WERI-Rb-1 (cell line): ENCODE measurements at regions not wholly inside any gene's neighbourhood (a gene's known extent, or its start where the extent isn't known, plus 50 kb on each side); places are given as distances from the start of the nearest gene placed in this dataset.

Source experiments
- DNase-seq: peaks from one replicate; pipeline ENCODE4 v3.0.0-alpha.2; 2020
- H3K27ac ChIP-seq: fragments of 250-450 bp; sonication (Bioruptor Pico); 2 replicates; pipeline ENCODE4 v1.5.1; 2020; ENCODE audit warnings: mild to moderate bottlenecking, moderate library complexity
- H3K27me3 ChIP-seq: fragments of 250-450 bp; sonication (Bioruptor Pico); 2 replicates; pipeline ENCODE4 v1.5.1; 2021; ENCODE audit warnings: mild to moderate bottlenecking, low read depth, moderate library complexity; ENCODE audit not compliant: insufficient read depth, severe bottlenecking
- H3K36me3 ChIP-seq: fragments of 250-450 bp; sonication (Bioruptor Pico); 2 replicates; pipeline ENCODE4 v1.5.1; 2020; ENCODE audit warnings: mild to moderate bottlenecking, moderate library complexity
- H3K4me3 ChIP-seq: 2 replicates; pipeline ENCODE4 v1.5.1; 2011; ENCODE audit warnings: low read depth, mild to moderate bottlenecking, control low read depth, low read length
- H3K9me3 ChIP-seq: fragments of 250-450 bp; sonication (Bioruptor Pico); 2 replicates; pipeline ENCODE4 v1.5.1; 2021; ENCODE audit warnings: mild to moderate bottlenecking, moderate library complexity; ENCODE audit not compliant: severe bottlenecking
- TF ChIP-seq, protein P1 (sequence below): IDR thresholded peaks from 2 replicates; pipeline ENCODE4 v1.5.1; 2011; ENCODE audit warnings: low read depth, mild to moderate bottlenecking, control low read depth, inconsistent platforms, low read length

DNA sequence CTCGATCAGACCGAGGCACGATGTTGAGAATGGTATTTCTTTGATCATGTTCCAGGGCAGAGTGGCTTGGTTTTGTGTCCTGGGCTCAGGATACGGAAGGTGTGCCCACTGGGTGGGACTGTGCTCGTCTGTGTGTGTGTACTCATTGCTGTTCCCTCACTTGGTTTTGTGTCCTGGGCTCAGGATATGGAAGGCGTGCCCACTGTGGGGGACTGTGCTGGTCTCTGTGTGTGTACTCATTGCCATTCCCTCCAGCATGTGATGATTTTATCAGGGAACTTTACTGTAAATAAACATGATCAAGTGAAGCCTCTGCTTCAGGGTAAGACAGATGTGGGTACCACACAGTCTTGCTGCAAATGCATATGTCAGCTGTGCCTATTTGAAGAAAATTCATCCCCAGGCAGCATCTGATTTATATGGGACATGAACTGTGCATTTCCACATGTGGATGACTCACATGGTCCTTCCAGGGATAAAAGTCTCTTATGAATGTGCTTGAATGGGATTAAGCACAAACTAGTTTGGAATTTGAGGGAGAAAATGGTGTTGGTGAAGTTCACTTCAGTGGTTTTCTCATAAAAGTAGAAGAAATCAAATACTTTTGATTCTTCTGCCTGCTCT, 274.3 kb downstream of the QKI start:
- H3K4me3 ChIP-seq, result no peak overlapping the region
- TF ChIP-seq, protein P1, sequence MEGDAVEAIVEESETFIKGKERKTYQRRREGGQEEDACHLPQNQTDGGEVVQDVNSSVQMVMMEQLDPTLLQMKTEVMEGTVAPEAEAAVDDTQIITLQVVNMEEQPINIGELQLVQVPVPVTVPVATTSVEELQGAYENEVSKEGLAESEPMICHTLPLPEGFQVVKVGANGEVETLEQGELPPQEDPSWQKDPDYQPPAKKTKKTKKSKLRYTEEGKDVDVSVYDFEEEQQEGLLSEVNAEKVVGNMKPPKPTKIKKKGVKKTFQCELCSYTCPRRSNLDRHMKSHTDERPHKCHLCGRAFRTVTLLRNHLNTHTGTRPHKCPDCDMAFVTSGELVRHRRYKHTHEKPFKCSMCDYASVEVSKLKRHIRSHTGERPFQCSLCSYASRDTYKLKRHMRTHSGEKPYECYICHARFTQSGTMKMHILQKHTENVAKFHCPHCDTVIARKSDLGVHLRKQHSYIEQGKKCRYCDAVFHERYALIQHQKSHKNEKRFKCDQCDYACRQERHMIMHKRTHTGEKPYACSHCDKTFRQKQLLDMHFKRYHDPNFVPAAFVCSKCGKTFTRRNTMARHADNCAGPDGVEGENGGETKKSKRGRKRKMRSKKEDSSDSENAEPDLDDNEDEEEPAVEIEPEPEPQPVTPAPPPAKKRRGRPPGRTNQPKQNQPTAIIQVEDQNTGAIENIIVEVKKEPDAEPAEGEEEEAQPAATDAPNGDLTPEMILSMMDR, result no peak

DNA sequence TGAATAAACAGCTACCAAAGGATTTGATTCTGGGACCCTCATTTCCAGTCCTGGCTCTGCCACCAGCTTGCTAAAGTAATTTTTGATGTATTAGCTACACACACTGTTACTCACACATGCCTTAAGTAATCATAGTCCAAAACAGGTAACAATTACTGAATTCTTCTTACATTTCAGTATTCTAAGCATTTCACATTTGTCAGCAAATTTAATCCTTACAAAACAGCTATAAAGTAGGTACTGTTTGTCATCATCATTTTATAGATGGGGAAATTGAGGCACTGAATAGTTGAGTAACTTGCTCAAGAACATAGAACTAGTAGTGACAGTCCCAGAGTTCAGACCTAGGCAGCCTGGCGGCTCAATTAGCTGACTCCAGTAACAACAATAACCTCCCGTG, 272.6 kb downstream of the QKI start:
- no peak for DNase-seq
- TF ChIP-seq, protein P1, result no peak
- H3K27ac ChIP-seq, result no peak overlapping the region
- no peaks in the 10 kb centered on the region for H3K27me3 ChIP-seq
- no peaks in the 10 kb centered on the region for H3K36me3 ChIP-seq
- no peaks in the 10 kb centered on the region for H3K9me3 ChIP-seq
- no peak overlapping the region for H3K4me3 ChIP-seq

More for the DNA sequence above, 274.3 kb downstream of the QKI start:
- no peaks in the 10 kb centered on the region for H3K9me3 ChIP-seq
- no peak overlapping the region for H3K27ac ChIP-seq
- no peak for DNase-seq
- H3K36me3 ChIP-seq, result no peaks in the 10 kb centered on the region
- H3K27me3 ChIP-seq, result no peaks in the 10 kb centered on the region

DNA sequence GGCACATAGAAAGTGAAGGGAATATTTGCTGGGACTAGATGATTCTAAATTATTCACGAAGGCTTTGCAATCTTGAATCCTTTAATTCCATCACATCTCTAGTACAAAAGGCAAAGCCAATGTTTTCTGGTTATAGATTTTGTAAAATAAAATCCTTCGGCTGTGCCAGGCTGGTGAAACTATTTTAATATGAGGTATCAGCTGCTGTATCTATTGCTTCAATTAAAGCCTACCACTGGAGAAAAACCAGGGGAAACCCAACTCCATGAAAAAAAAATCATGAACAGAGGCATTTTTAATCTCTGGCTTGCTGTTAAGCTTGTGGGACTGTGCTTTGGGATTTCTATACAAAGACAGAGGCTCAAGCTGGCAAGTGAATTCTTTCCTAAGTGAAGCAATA, 271.8 kb downstream of the QKI start:
- Histone ChIP-seq H3K27ac (no peak overlapping the region), H3K36me3 (no peaks in the 10 kb centered on the region), H3K27me3 (no peaks in the 10 kb centered on the region), H3K4me3 (no peak overlapping the region), H3K9me3 (no peaks in the 10 kb centered on the region)
- no peak for DNase-seq
- TF ChIP-seq, protein P1, result no peak

DNA sequence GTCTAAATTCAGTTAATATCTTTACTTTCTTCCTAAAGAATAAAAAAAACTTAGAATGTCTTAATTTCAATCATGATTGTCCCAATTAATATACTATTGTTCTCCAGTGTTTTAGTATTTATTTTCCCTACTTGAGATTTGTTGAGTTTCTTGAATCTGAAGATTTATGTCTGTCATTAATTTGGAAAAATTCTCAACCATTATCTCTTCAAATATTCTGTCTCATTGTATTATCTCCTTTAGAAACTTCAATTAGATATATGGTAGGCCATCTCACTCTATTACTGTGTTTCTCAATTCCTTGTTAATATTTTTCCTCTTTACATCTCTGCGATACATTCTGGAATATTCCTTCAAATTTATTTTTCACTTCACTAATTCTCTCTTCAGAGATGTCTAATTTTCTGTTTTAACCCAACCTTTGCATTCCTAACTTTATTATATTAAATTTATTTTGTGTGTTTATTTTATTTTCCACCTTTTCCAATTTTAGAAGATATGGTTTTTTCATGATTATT, 268.6 kb downstream of the QKI start:
- Histone ChIP-seq H3K4me3 (no peak overlapping the region), H3K27ac (no peak overlapping the region), H3K27me3 (no peaks in the 10 kb centered on the region), H3K36me3 (no peaks in the 10 kb centered on the region), H3K9me3 (no peaks in the 10 kb centered on the region)
- TF ChIP-seq, protein P1, result no peak
- DNase-seq, result no peak

DNA sequence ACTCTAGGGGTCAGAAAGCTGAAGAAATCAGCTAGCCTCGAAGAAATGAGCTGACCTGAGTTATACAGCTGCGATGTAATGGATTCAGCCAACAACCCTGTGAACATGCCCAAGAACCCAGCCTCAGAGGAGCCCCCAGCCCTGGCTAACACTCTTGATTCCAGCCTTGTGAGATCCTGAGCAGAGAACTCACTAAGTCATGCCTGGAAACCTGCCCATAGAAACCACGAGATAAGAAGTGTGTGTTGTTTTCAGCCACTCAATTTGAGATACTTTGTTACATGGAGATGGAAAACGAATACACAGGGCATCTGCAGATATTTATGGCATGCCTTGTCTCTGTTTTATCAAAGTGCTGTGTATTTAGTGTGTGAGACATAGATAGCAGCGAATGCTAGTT, 265.2 kb downstream of the QKI start:
- no peaks in the 10 kb centered on the region for H3K9me3 ChIP-seq
- no peaks in the 10 kb centered on the region for H3K36me3 ChIP-seq
- no peaks in the 10 kb centered on the region for H3K27me3 ChIP-seq
- no peak overlapping the region for H3K4me3 ChIP-seq
- DNase-seq, result no peak
- TF ChIP-seq, protein P1, result no peak
- H3K27ac ChIP-seq, result no peak overlapping the region
